A549 (cell line): ENCODE measurements at regions not wholly inside any gene's neighbourhood (a gene's known extent, or its start where the extent isn't known, plus 50 kb on each side); places are given as distances from the start of the nearest gene placed in this dataset.

ENCODE experiments used
- BHLHE40 ChIP-seq: IDR thresholded peaks from 2 replicates; pipeline ENCODE4 v1.6.1; 2012; ENCODE audit warnings: low read depth, low read length, inconsistent platforms
- CHD4 ChIP-seq: fragments of 200-600 bp; sonication (generic); IDR thresholded peaks from 2 replicates; pipeline ENCODE4 v1.6.1; 2016; ENCODE audit warnings: antibody characterized with exemption, mild to moderate bottlenecking, borderline replicate concordance
- CTCF ChIP-seq: fragments of >200 bp; sonication (Bioruptor Twin); formaldehyde crosslinking; IDR thresholded peaks from 3 replicates; pipeline ENCODE4 v1.5.1; 2016
- EP300 ChIP-seq, 2 experiments: fragments of >200 bp; sonication (Bioruptor Twin); formaldehyde crosslinking; IDR thresholded peaks; 2 replicates in 1 of 2; 3 replicates in 1 of 2; pipeline ENCODE4 v1.6.1; 2016 to 2017
- HDAC2 ChIP-seq: fragments of 200-600 bp; sonication (generic); IDR thresholded peaks from 2 replicates; pipeline ENCODE4 v1.6.1; 2016
- NR3C1 ChIP-seq: fragments of >200 bp; sonication (Bioruptor Twin); formaldehyde crosslinking; IDR thresholded peaks from 3 replicates; pipeline ENCODE4 v1.6.1; 2017
- POLR2A ChIP-seq: IDR thresholded peaks from 2 replicates; pipeline ENCODE4 v1.6.1; 2012; ENCODE audit warnings: mild to moderate bottlenecking, low read length
- SREBF2 ChIP-seq: fragments of 450-650 bp; IDR thresholded peaks from 2 replicates; pipeline ENCODE4 v1.6.1; 2014; ENCODE audit warnings: mild to moderate bottlenecking, moderate library complexity

- TF ChIP-seq CTCF (no peak), CHD4 (no peak), POLR2A (no peak), EP300 (IDR thresholded peaks at IDR 0.05) (no peak), HDAC2 (no peak), BHLHE40 (no peak), SREBF2 (no peak), NR3C1 (no peak)
These were observed 372.8 kb upstream of the MAF start for GRCh38 chr16:79973320-79973719.
